ENCODE measurements at regions not wholly inside any gene's neighbourhood (a gene's known extent, or its start where the extent isn't known, plus 50 kb on each side); places are given as distances from the start of the nearest gene placed in this dataset.
"Not testable (repeated sequence)": the region's sequence is repeated elsewhere in the genome, so short reads cannot be mapped to it uniquely, and the experiment has no call there.

DNA sequence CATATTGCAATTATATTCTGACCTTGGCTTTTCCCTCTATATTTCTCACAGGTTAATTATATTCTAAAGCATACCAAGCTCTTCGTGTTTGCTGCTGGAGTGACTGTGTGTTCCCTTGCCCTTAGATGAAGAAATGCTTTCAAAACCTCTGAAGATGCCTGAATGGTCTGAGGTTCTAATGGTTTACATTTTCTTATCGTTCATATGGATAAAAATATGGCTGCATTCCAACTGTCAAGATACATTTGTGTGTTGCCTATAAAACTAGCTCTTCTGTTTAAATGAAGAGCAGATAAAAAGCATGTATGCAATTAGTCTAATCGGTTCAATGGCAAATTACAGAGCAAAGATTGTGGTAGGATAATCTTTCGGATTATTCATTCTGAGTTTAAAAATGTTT, 68.4 kb upstream of the ANKRD10 start:
- Histone ChIP-seq H3K9me3 (no peaks in the 10 kb centered on the region), H3K4me1 (no peaks in the 10 kb centered on the region), H3K27ac (no peak overlapping the region), H3K27me3 (no peaks in the 10 kb centered on the region), H3K9ac (ENCODE audit: low read depth in 2 of 2, low read length in 2 of 2) (no peak overlapping the region), H3K4me3 (no peak overlapping the region), H3K36me3 (no peaks in the 10 kb centered on the region)
- TF ChIP-seq CTCF (IDR thresholded peaks at IDR 0.05) = no peak
- DNase-seq = no peak
- intact Hi-C loops (cut with DNase I) = no loop called here

- no peak for DNase-seq
- Histone ChIP-seq H3K9ac (ENCODE audit: low read depth in 2 of 2, low read length in 2 of 2) (no peak overlapping the region), H3K36me3 (no peaks in the 10 kb centered on the region), H3K9me3 (no peaks in the 10 kb centered on the region), H3K27me3 (no peaks in the 10 kb centered on the region), H3K4me1 (no peaks in the 10 kb centered on the region), H3K27ac (no peak overlapping the region), H3K4me3 (no peak overlapping the region)
- no peak for TF ChIP-seq CTCF (IDR thresholded peaks at IDR 0.05)
- intact Hi-C loops (cut with DNase I) = no loop called here
These were observed 66.5 kb upstream of the ANKRD10 start for GRCh38 chr13:110981379-110981778.

DNA sequence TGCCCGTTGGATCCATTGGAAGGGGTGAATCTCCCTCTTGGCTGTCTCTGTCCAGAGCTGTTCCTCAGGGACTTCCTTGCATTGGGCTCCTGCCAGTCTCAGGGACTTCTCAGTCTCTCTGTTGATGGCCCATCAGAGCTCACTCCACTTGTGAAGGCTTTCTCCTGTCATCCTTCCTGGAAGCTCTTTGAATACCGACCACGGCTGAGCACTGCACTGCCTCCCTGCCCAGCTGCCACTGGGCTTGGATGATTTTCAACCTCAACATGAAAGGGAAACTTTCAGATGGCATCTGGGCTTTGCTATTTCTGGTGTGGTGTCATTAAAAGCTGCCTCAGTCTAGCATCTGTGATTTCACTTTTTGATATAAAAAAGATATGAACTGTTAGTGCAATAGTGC, 66.1 kb upstream of the ANKRD10 start:
- Histone ChIP-seq H3K4me1 (no peaks in the 10 kb centered on the region), H3K27ac (no peak overlapping the region), H3K36me3 (no peaks in the 10 kb centered on the region), H3K9me3 (no peaks in the 10 kb centered on the region), H3K4me3 (no peak overlapping the region), H3K27me3 (no peaks in the 10 kb centered on the region), H3K9ac (ENCODE audit: low read depth in 2 of 2, low read length in 2 of 2) (no peak overlapping the region)
- intact Hi-C loops (cut with DNase I) = no loop called here
- no peak for DNase-seq
- no peak for TF ChIP-seq CTCF (IDR thresholded peaks at IDR 0.05)

DNA sequence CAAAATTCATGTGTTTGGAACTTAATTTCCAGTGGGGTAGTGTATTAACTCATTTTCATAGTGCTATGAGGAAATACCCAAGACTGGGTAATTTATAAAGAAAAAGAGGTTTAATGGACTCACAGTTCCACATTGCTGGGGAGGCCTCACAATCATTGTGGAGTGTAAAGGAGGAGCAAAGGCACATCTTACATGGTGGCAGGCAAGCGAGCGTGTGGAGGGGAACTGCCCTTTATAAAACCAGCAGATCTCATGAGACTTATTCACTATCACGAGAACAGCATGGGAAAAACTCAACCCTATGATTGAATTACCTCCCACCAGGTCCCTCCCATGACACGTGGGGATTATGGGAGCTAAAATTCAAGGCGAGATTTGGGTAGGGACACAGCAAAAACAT, 64.3 kb upstream of the ANKRD10 start:
- H3K27me3 ChIP-seq = not testable (repeated sequence)

GRCh38 chr13:110978390-110978789, 63.5 kb upstream of the ANKRD10 start:
- no peaks in the 10 kb centered on the region for H3K4me1 ChIP-seq
- no peak overlapping the region for H3K9ac ChIP-seq (ENCODE audit: low read depth in 2 of 2, low read length in 2 of 2)
- DNase-seq = no peak
- no peak overlapping the region for H3K27ac ChIP-seq
- no peaks in the 10 kb centered on the region for H3K9me3 ChIP-seq
- H3K4me3 ChIP-seq = no peak overlapping the region
- intact Hi-C loops (cut with DNase I) = no loop called here
- H3K27me3 ChIP-seq = no peaks in the 10 kb centered on the region
- no peaks in the 10 kb centered on the region for H3K36me3 ChIP-seq
- TF ChIP-seq CTCF (IDR thresholded peaks at IDR 0.05) = no peak

More for the DNA sequence above, 64.3 kb upstream of the ANKRD10 start:
- H3K27ac ChIP-seq; intact Hi-C loops (cut with DNase I); DNase-seq; H3K9me3 ChIP-seq; H3K4me3 ChIP-seq; H3K36me3 ChIP-seq; H3K9ac ChIP-seq (ENCODE audit: low read depth in 2 of 2, low read length in 2 of 2); H3K4me1 ChIP-seq: not testable (repeated sequence)

DNA sequence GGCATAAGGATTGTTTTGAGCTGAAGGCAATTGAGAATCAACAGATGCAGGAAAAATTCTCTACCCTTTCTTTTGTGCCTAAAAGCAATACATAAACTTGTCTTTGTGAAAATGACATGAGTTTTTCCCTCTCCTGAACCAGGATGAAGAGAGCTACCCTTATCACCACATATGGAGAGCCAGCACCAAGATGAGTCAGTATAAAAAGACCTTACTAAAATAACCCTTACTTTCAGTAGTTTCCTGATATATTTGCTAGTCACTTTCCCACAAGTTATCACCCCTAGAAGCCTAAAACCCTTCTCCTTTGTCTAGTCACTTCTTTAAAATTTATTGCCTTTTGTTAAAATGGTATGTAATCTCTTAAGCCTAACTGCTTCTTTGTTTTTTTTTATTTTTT, 61.9 kb upstream of the ANKRD10 start:
- no peak for TF ChIP-seq CTCF (IDR thresholded peaks at IDR 0.05)
- intact Hi-C loops (cut with DNase I) = no loop called here
- H3K4me1 ChIP-seq = no peaks in the 10 kb centered on the region
- H3K36me3 ChIP-seq = no peaks in the 10 kb centered on the region
- DNase-seq = no peak
- no peak overlapping the region for H3K4me3 ChIP-seq
- H3K9ac ChIP-seq (ENCODE audit: low read depth in 2 of 2, low read length in 2 of 2) = no peak overlapping the region
- no peaks in the 10 kb centered on the region for H3K9me3 ChIP-seq
- H3K27me3 ChIP-seq = no peaks in the 10 kb centered on the region
- H3K27ac ChIP-seq = no peak overlapping the region

All from colonic mucosa (tissue), 4 donors.